Sigmoid colon (tissue), 4 donors: ENCODE measurements at regions not wholly inside any gene's neighbourhood (a gene's known extent, or its start where the extent isn't known, plus 50 kb on each side); places are given as distances from the start of the nearest gene placed in this dataset.

Experiments
- POLR2A ChIP-seq, 2 donors: fragments of 450-650 bp; IDR thresholded peaks; one replicate each; pipeline ENCODE4 v1.6.1; 2016; ENCODE audit warnings: antibody characterized with exemption in 2 of 2, mild to moderate bottlenecking in 2 of 2, moderate library complexity in 2 of 2
- POLR2AphosphoS5 ChIP-seq, 4 donors: sonication (generic); formaldehyde crosslinking; IDR thresholded peaks; one replicate each; pipeline ENCODE4 v1.6.1; 2017; ENCODE audit warnings: antibody characterized with exemption in 4 of 4
- TF ChIP-seq, protein P1 (sequence below), 4 experiments: fragments of 450-650 bp in 3 of 4; fragments of 200-600 bp in 1 of 4; IDR thresholded peaks; one replicate each; pipeline ENCODE4 v1.5.1; 2016 to 2019; ENCODE audit warnings: antibody characterized with exemption in 4 of 4, mild to moderate bottlenecking in 3 of 4, moderate library complexity in 2 of 4

- TF ChIP-seq, protein P1, sequence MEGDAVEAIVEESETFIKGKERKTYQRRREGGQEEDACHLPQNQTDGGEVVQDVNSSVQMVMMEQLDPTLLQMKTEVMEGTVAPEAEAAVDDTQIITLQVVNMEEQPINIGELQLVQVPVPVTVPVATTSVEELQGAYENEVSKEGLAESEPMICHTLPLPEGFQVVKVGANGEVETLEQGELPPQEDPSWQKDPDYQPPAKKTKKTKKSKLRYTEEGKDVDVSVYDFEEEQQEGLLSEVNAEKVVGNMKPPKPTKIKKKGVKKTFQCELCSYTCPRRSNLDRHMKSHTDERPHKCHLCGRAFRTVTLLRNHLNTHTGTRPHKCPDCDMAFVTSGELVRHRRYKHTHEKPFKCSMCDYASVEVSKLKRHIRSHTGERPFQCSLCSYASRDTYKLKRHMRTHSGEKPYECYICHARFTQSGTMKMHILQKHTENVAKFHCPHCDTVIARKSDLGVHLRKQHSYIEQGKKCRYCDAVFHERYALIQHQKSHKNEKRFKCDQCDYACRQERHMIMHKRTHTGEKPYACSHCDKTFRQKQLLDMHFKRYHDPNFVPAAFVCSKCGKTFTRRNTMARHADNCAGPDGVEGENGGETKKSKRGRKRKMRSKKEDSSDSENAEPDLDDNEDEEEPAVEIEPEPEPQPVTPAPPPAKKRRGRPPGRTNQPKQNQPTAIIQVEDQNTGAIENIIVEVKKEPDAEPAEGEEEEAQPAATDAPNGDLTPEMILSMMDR (IDR thresholded peaks at IDR 0.05) = no peak
- TF ChIP-seq POLR2AphosphoS5 (IDR thresholded peaks at IDR 0.05) = no peak
- TF ChIP-seq POLR2A (IDR thresholded peaks at IDR 0.05) = no peak
Measured at GRCh38 chr10:131654471-131655087, 246.2 kb upstream of the PPP2R2D start.
